ENCODE measurements at regions not wholly inside any gene's neighbourhood (a gene's known extent, or its start where the extent isn't known, plus 50 kb on each side); places are given as distances from the start of the nearest gene placed in this dataset.

GRCh38 chr12:24725616-24726015, 223.3 kb downstream of the BCAT1 start:
- DNase-seq (ENCODE audit: low read depth): no peak
- H3K4me3 ChIP-seq (ENCODE audit: low read depth, low read length): no peak overlapping the region
- TF ChIP-seq CTCF (IDR thresholded peaks at IDR 0.05; ENCODE audit: insufficient read depth, low read depth, low read length): no peak
- H3K27me3 ChIP-seq (ENCODE audit: control insufficient read depth, insufficient read depth, low read length): no peaks in the 10 kb centered on the region
- ChIA-PET CTCF (no interaction called here), POLR2A (no interaction called here)
- no peaks in the 10 kb centered on the region for H3K36me3 ChIP-seq (ENCODE audit: control insufficient read depth, insufficient read depth, low read length)

GRCh38 chr12:24724814-24725213, 224.1 kb downstream of the BCAT1 start:
- Histone ChIP-seq H3K36me3 (ENCODE audit: control insufficient read depth, insufficient read depth, low read length) (no peaks in the 10 kb centered on the region), H3K4me3 (ENCODE audit: low read depth, low read length) (no peak overlapping the region), H3K27me3 (ENCODE audit: control insufficient read depth, insufficient read depth, low read length) (no peaks in the 10 kb centered on the region)
- no peak for TF ChIP-seq CTCF (IDR thresholded peaks at IDR 0.05; ENCODE audit: insufficient read depth, low read depth, low read length)
- DNase-seq (ENCODE audit: low read depth): no peak
- CTCF ChIA-PET: no interaction called here
- POLR2A ChIA-PET: no interaction called here

GRCh38 chr12:24723759-24724158, 225.1 kb downstream of the BCAT1 start:
- Histone ChIP-seq H3K27me3 (ENCODE audit: control insufficient read depth, insufficient read depth, low read length) (no peaks in the 10 kb centered on the region), H3K36me3 (ENCODE audit: control insufficient read depth, insufficient read depth, low read length) (no peaks in the 10 kb centered on the region), H3K4me3 (ENCODE audit: low read depth, low read length) (no peak overlapping the region)
- ChIA-PET POLR2A (no interaction called here), CTCF (no interaction called here)
- no peak for TF ChIP-seq CTCF (IDR thresholded peaks at IDR 0.05; ENCODE audit: insufficient read depth, low read depth, low read length)
- DNase-seq (ENCODE audit: low read depth): no peak

GRCh38 chr12:24721191-24721590, 227.7 kb downstream of the BCAT1 start:
- Histone ChIP-seq H3K36me3 (ENCODE audit: control insufficient read depth, insufficient read depth, low read length) (no peaks in the 10 kb centered on the region), H3K27me3 (ENCODE audit: control insufficient read depth, insufficient read depth, low read length) (no peaks in the 10 kb centered on the region), H3K4me3 (ENCODE audit: low read depth, low read length) (no peak overlapping the region)
- no peak for DNase-seq (ENCODE audit: low read depth)
- ChIA-PET POLR2A (interaction anchor here (0.6 kb wide), 1 partner anchor 243 kb away, joined by 4 read pairs; no protein-coding TSS in a partner anchor), CTCF (interaction anchor here (0.8 kb wide), 1 partner anchor 11 kb away, joined by 3 read pairs; no protein-coding TSS in a partner anchor)
- TF ChIP-seq CTCF (IDR thresholded peaks at IDR 0.05; ENCODE audit: insufficient read depth, low read depth, low read length): no peak

- CTCF ChIA-PET: no interaction called here
- POLR2A ChIA-PET: no interaction called here
- Histone ChIP-seq H3K4me3 (ENCODE audit: low read depth, low read length) (no peak overlapping the region), H3K36me3 (ENCODE audit: control insufficient read depth, insufficient read depth, low read length) (no peaks in the 10 kb centered on the region), H3K27me3 (ENCODE audit: control insufficient read depth, insufficient read depth, low read length) (no peaks in the 10 kb centered on the region)
- TF ChIP-seq CTCF (IDR thresholded peaks at IDR 0.05; ENCODE audit: insufficient read depth, low read depth, low read length): no peak
- no peak for DNase-seq (ENCODE audit: low read depth)
Measured at GRCh38 chr12:24719293-24719721, 229.6 kb downstream of the BCAT1 start.
